GM04504 (cell line): ENCODE measurements at regions not wholly inside any gene's neighbourhood (a gene's known extent, or its start where the extent isn't known, plus 50 kb on each side); places are given as distances from the start of the nearest gene placed in this dataset.

Experiments used
- DNase-seq: peaks from one replicate; pipeline ENCODE4 v3.0.0-alpha.2; 2012; ENCODE audit warnings: low read depth

DNA sequence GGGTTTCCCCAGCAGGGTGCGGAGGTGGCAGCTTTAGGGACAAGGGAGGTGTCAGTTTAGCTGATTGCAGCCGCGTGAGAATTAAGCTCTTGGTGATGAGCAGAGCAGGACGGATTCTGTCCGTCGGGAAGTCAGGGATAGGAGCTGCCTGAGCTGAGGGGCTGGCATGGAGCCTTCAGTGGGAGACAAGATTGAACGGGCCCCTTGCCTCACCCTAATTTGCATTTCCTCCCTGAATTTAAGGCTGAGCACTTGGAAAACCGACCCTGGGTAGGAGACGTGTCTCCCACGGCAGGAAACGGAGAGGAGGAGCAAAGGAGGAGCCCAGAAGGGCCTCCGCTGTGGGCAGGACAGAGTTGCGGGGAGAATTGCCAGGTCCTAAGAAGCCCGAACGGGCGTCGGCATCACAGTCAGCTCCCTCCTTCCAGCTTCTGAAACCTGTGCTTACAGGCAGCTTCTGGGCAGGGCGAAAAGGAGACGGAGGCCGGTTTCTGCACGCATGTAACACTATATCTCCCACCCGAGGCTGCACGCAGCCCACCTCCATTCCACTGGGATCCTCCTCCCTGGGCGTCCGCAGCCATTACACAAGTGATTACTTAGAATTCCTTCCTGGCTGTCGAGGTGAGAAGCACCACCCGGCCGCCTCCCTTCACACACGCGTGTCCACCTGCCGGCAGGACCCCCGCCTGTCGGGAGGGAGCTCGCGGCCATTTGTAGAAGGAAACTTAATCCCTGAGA is 345.8 kb downstream of the BRD1 start:
- DNase-seq = no peak

DNA sequence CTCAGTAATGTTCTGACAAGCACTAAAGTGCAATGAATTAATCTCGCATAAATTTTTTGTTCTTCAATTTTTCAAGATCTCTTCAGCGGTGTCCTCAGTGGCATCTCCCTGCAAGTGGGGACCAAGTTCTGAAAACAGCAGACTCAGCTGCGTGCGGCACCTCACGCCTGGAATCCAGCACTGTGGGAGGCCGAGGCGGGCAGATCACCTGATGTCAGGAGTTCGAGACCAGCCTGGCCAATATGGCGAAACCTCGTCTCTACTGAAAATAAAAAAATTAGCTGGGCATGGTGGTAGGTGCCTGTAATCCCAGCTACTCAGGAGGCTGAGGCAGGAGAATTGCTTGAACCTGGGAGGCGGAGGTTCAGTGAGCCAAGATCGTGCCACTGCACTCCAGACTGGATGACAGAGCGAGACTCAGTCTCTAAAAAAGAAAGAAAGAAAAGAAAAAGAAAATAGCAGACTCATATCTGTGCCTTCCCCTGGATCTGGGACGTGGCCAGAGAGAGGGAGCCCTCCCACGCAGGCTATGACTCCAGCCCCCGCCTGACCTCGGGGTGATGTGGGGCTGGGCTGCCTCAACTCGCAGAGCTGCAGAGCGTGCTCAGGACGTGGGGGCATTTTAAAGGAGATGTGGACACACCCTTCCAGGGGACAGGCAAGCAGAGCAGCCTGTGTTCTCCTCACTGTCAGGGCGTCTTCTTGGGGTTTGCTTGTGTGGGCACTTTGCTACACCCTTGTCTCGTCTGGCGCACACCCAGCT is 346.6 kb downstream of the BRD1 start:
- no peak for DNase-seq

DNA sequence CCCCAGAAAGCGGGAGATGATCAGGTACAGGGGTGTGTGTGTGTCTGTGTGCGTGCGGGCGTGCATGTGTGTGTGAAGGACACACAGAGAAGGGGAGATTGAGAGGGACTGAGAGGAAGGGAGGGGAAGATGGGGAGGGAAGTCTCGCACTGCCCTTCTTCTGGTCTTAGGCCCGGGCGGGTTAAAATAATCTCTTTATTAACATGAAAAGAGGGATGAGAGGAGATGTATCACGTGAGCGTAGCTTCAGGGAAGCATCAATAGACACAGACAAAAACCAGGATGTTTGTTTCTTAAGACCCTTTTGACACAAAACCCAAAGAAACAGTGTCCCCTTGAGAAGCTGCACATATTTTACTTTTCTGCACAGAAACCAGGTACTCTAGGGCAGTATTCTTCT is 347.3 kb downstream of the BRD1 start:
- no peak for DNase-seq

DNA sequence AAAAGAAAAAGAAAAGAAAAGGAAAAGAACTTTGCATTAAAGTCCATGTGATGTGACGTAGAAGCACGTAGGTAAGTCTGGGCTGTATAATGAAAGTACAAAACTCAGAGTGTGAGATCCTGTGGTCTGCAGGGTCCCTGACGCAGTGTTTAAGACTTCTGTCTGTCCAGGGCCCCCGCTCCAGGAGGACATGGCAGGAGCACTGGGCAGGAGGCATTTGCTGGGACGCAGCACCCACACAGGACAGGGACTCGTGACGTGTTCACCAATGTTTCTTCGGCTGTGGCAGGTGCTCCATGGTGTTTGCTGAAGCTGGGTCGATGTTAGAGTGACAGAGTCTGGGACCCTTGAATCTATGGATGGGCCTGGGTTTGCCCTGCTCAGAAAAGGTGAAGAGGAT is 348.1 kb downstream of the BRD1 start:
- no peak for DNase-seq

DNA sequence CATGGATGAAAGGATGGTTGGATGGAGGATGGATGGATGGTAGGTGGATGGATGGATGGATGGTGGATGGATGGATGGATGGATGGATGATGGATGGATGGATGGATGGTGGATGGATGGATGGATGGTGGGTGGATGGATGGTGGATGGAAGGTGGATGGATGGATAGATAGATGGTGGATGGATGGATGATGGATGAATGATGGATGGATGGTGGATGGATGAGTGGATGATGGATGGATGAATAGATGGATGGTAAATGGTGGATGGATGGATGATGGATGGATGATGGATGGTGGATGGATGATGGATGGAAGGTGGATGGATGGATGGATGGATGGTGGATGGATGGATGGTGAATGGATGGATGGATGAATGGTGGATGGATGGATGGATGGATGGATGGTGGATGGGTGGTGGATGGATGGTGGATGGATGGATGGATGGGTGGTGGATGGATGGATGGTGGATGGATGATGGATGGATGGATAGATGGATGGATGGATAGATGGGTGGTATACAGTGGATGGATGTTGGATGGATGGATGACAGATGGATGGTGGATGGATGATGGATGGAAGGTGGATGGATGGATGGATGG is 350.8 kb downstream of the BRD1 start:
- no peak for DNase-seq

DNA sequence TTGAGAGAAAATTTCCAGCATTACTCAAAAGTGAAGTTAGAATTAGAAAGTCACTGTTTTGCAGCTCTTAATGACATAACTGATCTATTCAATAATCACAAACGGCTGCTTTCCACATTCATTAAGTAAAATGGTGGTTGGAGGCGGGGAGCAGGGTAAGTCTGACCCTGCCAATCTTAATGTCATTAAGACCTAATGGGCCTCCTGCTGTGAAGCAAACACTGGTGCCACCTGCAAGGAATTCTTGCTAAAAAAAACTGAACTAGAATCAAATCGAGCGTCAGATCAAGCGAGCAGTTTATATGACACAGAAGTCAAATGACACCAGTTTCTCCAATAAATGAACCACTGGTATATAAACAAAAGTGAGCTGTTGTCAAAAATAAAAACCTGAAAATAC is 351.5 kb downstream of the BRD1 start:
- DNase-seq = no peak

DNA sequence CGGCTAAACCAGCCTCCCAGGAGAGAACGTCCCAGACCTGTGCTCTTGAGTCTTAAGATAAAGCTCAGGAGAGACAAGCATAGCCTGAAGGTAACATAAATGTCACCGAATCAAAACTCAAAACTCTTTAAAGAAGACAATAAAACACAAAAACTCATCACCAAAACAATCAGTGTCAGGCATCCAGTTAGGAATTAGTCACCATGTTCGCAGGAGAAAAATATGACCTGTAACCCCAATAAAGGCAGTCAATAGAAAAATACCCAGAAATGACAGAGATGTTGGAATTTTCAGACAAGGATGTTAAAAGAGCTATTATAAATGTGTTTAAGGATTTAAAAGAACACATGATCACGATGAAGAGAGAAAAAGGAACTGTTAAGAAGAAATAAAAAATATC is 352.4 kb downstream of the BRD1 start:
- no peak for DNase-seq

DNA sequence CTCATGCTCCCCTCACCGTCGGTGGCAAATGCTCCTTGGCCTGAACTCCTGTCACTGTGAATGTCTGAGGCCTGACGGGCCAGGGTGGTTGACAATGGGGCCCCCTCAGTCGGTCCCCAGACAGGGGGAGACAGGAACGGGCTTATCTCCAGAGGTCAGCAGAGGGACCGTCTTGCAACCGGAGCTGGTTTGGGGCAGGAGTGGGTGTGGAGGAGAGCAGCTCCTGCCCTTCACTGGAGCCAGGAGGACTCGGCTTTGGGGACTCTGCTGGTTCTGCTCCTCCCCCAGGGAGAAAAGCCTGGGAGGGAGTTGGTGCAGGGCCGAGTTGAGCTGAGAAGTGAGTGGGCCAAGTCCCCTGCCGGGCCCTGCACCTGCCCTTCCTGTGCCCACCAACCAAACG is 354.4 kb downstream of the BRD1 start:
- no peak for DNase-seq

DNA sequence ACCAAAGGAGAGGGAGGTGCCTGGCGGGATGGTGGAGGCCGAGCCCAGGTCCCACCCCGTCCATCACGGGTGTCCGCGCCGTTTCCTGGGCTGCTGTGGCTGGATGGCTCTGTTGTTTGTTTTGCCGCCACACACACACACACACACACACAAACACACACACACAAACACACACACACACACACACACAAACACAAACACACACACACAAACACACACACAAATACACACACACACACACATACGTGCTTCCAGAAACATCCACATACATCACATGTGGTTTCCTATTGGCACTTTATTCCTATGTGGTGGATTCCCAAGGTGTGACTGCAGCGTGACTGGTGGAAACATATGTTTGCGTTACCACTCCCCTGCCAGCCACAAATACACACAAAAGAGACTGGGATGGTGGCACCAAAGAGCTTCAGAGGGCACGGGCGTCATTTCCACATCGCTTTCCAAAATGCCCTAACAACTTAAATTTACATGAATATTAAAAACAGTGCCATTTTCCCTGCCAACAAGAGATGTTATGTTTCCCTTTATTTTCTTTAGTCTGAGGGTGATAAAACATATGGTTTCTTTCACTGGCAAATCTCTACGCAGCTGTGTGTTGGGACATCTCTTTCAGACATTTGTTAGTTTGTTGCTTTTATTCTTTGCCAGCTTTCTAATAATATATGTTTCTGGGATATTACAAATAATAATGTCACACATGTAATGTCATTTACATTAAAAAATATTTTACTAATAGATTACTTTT is 356.8 kb downstream of the BRD1 start:
- no peak for DNase-seq

DNA sequence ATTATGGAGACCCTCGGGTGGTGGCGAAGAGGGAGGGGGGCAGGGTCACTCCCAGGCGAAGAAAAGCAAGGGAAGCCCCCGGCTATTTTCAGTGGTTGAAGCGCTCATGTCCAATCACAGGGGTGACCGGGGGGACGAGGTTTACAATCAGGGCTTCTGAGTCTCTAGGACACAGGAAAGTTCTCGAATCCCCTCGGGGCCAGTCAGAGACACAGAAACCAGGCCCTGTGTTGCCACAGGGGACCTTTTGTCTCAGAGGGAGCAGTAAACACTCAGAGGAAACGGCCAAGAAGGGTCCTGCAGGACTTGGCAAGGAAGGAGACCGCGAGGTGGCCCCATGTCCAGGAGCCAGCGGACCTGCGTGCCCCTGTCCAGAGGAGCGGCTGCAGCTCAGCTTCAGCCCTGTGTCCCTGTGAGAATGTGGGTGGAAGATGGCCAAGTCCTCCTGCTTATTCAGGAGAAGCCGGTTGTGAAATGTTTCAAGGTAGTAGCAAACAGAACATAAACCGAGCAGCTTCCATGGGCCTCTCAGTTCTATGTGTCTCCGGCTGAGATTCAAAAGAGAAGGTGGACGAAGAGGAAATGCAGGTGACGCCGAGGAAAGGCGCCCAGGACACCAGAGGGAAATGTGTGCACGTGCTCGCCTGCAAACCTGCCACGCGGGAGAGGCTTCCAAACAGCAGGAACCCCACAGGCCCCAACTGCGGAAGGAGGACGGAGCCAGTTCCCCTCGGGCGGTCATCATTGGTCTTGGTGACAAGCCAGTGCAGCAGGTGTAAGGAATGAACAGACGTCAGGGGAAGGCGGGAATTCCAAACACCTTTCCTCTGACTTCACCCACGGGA is 357.6 kb downstream of the BRD1 start:
- no peak for DNase-seq

DNA sequence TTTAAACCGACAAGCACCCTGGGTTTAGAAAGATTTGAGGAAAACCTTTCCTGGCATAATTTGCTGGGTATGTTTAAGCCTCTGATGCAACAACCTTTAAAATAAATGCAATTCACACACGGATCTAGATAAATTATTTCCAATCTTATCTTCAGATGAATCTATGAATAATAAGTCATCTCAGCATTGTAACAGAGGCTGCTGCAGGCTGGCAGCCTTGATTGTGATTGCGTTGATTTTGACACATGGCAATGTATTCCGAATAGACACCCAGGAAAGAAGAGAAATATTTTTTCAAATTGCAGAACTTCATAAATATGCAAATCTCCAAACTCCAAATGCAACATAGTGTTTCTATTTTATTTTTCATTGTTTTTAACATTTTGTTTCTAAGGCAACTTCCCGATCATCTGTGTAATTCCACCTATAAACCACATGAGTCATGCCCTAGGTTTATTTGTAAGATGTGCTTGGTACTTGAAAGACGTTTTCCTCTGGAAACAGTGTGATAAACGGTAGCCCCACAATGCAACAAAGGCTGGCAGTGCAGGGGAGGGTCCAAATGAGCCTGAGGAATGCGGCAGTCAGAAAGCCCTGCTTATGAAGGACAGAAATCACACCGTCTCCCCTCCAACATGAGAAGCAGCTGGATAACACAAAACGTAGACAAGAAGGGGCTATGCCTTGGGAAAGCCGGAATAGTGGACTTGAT is 359.0 kb downstream of the BRD1 start:
- DNase-seq = no peak

DNA sequence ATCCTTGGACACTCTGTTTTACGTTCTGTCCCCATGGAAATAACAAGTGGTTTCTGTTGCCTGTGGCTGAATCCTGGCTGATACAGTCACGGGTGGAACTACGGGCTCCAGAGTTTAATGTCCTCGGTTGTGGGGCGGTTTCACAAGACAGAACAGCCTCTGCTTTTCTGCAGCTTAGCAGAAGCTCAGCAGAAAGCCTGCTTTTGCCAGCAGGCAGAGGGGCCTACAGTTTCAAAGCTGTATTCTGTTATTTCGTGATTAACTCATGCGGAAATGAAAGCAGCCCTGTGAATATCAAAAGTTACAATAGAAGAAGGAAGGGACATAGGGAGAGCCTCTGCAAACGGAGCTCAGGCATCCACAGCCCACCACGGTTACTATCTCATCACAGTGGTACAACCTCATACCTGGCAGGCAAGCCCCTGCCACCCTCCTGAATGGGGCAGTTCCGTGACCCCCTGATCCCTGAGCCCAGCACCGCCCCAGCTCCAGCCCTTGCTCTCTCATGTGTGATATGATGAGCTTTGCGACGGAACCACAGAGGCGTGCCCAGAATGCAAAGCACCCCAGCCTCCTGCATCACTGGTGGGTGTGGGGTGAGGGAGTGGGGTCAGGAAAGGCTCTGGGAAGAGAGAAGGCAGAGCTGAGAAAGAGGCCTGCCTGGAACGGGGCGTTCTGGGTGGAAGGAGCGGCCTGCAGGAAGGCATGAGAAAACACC is 360.6 kb downstream of the BRD1 start:
- DNase-seq = no peak

DNA sequence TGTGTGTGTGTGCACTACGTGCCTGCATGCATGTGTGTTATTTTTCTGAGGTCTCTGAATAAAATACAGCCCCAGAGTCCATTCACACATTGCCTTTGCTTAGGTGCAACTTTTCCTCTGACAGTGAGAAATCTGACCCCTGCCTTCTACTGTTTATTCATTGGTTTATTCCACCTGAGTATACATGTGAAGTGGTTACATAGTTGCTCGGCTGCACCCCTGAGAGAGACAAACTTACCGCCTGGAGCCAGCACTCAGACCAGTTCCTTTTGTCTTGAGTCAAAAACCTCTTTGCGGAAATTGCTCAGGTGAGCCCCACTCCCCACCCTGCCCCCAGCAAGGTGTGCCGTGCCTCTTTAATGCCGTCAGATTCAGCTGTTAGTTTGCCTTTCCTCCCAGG is 363.6 kb downstream of the BRD1 start:
- no peak for DNase-seq

DNA sequence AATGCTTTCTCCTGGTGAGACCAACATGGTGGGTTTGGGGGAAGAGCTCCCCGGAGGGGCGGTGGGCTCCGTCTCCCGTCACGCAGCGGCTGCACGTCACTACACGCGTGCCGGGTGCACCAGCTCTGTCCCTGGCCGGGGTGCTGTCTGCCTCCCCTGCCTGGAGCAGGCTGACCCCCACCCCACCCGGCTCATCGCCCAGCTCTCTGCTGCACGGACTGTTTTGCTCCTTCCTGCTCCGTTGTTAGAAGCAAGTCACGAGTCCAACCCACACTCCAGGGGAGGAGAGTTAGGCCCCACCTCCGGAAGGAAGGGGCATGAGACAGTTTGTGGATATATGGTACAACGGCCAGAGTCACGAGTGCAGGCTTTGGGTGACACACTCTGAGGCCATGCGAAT is 364.9 kb downstream of the BRD1 start:
- DNase-seq = no peak

DNA sequence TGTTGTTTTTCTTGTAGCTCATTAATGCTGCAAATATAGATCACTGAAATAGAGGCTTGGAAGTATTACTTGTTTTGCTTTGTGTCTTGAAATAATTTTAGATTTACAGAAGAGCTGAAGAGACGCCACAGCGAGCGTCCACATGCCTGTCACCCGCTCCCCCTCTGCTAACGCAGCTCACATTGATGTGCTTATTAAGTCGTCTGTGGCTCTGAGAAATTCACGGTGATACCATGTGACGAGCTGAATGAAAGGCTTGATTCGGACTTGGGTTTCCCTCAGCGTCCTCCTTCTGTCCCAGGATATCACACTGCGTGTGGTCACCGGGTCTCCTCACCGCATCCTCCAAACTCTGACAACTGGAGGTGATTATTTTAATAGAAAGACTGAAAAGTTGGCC is 365.4 kb downstream of the BRD1 start:
- no peak for DNase-seq

DNA sequence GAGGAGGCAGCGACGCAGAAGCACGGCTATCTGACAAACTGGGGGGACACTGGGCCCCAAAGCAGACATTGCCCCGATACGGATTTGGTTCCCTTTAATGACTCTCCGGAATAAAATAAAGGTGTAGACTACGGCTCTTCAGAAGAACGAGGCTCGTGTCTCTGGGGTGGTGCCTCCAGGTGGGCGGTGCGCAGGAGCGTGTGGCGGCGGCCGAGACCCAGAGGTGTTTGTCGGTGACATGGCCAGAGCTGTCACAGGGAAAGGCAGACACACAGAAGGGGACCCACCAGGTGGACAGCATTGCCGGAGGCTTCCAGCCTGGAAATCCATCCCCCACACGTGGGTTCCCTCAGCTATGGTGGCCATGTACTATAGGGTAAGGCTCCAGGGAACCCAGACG is 366.0 kb downstream of the BRD1 start:
- DNase-seq = no peak

DNA sequence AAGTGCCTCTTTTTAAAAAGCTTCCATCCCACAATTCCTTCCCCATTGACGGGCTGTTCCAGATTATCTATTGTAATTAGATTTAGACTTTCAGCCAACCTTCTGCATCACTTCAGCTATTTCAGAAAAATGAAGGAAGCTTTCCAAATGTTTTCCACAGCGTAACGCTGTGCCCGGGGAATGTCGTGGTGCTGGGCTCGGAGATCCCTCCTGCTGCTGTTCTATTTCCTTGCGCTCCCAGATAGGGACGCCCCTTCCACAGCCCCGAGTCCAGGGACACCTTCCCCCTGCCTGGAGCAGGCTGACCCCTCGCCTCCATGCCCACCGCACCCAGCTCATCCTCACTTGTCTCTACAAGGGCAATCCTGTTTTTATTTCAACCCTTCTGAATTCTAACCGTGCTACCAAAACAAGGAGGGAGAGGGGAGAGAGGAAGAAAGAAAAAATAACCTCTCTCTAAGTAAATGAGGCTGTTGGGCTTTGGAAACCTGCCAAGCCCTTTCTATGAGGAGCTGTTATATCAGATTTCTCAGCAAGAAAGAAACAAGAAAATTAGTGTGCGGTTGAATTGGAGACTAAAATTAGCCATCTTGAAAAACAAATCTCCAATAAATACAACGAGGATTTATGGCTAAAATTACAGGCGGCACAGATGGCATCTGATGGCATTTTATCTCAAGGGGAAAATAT is 366.9 kb downstream of the BRD1 start:
- no peak for DNase-seq

DNA sequence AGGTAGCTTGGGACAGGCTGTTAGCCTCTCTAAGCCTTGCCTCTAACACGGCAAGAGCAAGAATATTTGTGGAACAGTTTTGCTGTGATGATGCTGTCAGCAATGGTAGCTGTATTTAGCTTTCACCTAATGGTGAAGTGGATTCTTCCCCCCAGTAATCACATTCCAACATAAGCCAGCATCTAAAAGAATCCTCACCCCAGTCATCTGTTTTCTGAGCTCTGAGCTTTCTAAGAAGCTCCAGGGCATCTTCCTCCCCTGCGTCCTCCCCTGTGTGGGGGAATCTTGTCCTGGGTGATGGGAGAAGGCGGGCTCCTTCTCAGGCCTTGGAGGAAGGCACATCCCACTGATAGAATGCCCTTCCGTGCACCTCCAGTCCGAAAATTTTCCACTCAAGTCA is 367.6 kb downstream of the BRD1 start:
- DNase-seq = no peak

DNA sequence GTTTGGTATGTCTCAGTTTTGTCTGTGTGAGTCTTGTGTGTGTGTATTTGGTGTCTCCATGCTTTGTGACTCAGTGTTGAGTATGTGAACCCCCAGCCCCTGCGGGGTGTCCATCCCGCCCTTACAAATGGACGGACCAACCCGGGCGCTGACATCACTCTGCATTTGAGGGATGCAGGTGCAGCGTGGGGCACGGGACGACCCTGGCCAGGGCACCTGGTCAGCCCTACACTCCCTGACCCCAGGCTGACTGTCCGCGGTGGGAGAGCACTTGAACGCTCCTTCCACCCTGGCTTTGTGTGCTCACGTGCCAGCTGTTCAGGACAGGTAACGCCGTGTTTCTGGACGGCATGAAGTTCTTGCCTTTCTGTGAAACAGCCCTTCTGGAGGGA is 369.0 kb downstream of the BRD1 start:
- DNase-seq = no peak
